ENCODE measurements at regions not wholly inside any gene's neighbourhood (a gene's known extent, or its start where the extent isn't known, plus 50 kb on each side); places are given as distances from the start of the nearest gene placed in this dataset.

DNA sequence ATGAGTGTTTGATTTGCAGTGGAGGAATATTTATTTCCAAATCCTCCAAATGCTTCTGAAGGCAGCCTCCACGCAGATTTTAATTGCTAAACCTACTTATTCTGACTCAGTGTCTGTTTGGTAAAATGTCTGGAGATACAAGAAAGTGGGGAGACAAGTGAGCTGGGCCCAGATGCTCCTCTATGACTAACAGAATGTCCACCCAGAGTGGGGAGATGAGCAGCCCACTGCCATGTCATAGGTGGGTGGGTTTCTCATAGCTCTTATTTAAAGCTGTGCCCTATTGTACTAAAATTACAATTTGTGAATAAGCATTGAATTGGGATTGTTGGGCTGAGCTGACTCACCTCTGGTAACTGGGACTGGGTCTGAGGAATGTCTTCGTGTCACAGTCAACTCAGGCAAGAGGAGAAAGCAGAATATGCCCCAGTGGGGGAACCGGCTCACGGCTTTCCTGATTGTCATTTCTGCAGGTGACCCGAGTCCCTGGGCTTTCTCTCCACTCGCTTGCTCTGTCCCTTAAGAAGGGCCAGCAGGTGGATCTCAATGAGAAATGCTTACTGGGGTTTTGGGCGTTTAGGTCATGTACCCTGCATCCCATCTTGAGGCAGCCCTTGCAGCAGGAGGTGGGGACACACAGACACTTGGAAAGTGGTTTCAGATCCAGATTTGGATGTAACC lies 116.3 kb upstream of the SPRED2 start:
- H3K27ac ChIP-seq, result no peak overlapping the region
- no peaks in the 10 kb centered on the region for H3K9me3 ChIP-seq
- WGBS, 2 donors, result 83 to 92% methylated on average over 7 of the region's 7 CpGs
- H3K27me3 ChIP-seq, result no peaks in the 10 kb centered on the region
- H3K36me3 ChIP-seq, result no peaks in the 10 kb centered on the region
- DNase-seq, result no peak
- H3K4me1 ChIP-seq, result peaks cover 0 to 10% of the 10 kb centered on the region in 2 donors
- intact Hi-C loops (cut with DNase I), result no loop called here
- no peak for TF ChIP-seq POLR2A (IDR thresholded peaks at IDR 0.05)
- no peak for TF ChIP-seq CTCF (IDR thresholded peaks at IDR 0.05)
- no peak overlapping the region for H3K4me3 ChIP-seq (replicated peaks in 1 of 3)

DNA sequence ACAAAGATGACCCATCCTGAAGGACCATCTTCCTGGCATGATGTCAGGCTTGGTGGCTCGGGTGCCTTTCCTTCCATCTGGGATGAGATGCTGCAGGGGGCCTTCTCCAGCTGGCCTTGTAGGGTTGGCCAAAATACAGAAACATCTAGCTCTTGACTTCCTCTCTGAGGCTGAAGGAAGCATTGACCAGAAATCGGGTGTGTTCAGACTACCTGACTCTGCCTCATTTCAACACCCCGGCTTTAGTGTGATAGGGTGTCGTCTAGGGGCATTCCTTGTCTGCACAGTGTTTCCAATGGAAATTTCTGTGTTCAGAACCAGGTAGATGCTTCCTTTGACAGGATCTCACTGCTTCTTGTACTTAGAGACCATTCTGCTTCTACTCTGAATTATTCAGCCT lies 115.7 kb upstream of the SPRED2 start:
- TF ChIP-seq POLR2A (IDR thresholded peaks at IDR 0.05) (no peak), CTCF (IDR thresholded peaks at IDR 0.05) (no peak)
- peaks cover 0 to 10% of the 10 kb centered on the region in 2 donors for H3K4me1 ChIP-seq
- no peaks in the 10 kb centered on the region for H3K27me3 ChIP-seq
- no peak for DNase-seq
- H3K4me3 ChIP-seq (replicated peaks in 1 of 3), result no peak overlapping the region
- no peaks in the 10 kb centered on the region for H3K9me3 ChIP-seq
- WGBS, 2 donors, result 86 to 92% methylated on average over 1 to 4 of the region's 4 CpGs
- no peaks in the 10 kb centered on the region for H3K36me3 ChIP-seq
- no peak overlapping the region for H3K27ac ChIP-seq
- intact Hi-C loops (cut with DNase I), result no loop called here

DNA sequence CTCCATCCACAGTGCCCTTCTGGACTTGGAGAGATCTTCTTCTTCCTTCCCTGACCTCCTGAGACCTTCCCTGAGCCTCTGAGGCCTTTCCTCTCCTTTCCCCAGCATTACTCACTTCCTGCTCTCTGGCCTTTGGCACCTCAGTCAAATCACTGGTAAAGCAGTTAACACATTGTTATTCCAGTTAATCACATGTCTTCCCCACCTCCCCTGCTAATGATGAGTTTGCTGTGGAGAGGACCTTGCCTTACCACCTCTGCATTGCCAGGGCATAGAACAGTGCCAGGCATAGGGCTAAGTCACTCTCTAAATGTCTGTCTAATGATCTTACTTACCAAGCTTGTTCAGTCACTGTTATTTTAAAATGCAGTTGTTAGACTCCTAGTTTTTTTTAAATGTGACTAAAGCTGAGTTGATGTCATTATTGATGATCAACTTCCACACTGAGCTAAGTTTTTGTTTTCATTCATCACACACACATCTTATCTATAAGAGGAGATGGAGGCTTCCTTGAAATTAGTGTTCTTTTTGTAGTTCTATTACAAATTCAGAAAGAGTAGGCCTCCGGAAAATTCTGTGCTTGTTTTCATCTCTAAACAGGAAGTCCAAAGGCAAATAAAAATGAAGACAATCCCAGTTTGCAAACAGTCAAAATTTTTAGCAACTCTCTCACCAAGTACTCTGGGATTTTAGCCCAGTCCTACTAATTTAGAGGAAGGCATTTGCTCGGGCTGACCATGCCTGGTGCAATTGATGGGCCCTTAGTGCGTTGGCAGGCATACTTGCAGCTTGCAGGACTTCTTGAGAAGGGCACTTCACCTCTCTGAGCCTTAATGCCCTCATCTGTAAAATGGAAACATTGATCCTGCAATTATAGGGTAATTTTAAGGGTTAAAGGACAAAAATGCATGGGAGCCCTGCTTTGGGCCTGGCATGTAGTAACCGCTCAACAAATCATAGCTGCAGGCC lies 113.7 kb upstream of the SPRED2 start:
- no peak for TF ChIP-seq POLR2A (IDR thresholded peaks at IDR 0.05)
- no peak for TF ChIP-seq CTCF (IDR thresholded peaks at IDR 0.05)
- WGBS, 2 donors, result 75 to 80% methylated on average over 4 of the region's 4 CpGs
- intact Hi-C loops (cut with DNase I), result no loop called here
- no peaks in the 10 kb centered on the region for H3K27me3 ChIP-seq
- H3K4me3 ChIP-seq (replicated peaks in 1 of 3), result no peak overlapping the region
- no peaks in the 10 kb centered on the region for H3K36me3 ChIP-seq
- H3K4me1 ChIP-seq, result peaks cover 0 to 10% of the 10 kb centered on the region in 2 donors
- no peaks in the 10 kb centered on the region for H3K9me3 ChIP-seq
- H3K27ac ChIP-seq, result peak overlapping the region in 1 of 3 donors; percentile 3
- no peak for DNase-seq

- 96 to 97% methylated on average over 6 of the region's 6 CpGs for whole genome bisulfite sequencing, 2 donors
- no peak for DNase-seq
- intact Hi-C loops (cut with DNase I), result no loop called here
Measured at GRCh38 chr2:65541773-65542172, 109.4 kb upstream of the SPRED2 start.

More at GRCh38 chr2:65541773-65542172, 109.4 kb upstream of the SPRED2 start:
- Histone ChIP-seq H3K36me3 (no peaks in the 10 kb centered on the region), H3K9me3 (no peaks in the 10 kb centered on the region), H3K4me1 (peaks cover 0 to 10% of the 10 kb centered on the region in 2 donors), H3K4me3 (replicated peaks in 1 of 3) (no peak overlapping the region), H3K27ac (no peak overlapping the region), H3K27me3 (no peaks in the 10 kb centered on the region)
- TF ChIP-seq CTCF (IDR thresholded peaks at IDR 0.05) (no peak), POLR2A (IDR thresholded peaks at IDR 0.05) (no peak)
